Neutrophil (primary cell): ENCODE measurements at regions not wholly inside any gene's neighbourhood (a gene's known extent, or its start where the extent isn't known, plus 50 kb on each side); places are given as distances from the start of the nearest gene placed in this dataset.

Experiments
- H3K27ac ChIP-seq: fragments of 200-600 bp; sonication (generic); 2 replicates; pipeline ENCODE4 v1.5.1; 2016; ENCODE audit warnings: mild to moderate bottlenecking, moderate library complexity
- H3K27me3 ChIP-seq: fragments of 200-600 bp; sonication (generic); 2 replicates; pipeline ENCODE4 v1.6.0; 2016; ENCODE audit warnings: mild to moderate bottlenecking
- H3K36me3 ChIP-seq: fragments of 200-600 bp; sonication (generic); 2 replicates; pipeline ENCODE4 v1.5.1; 2017
- H3K4me1 ChIP-seq, 2 experiments: fragments of 200-600 bp in 1 of 2; sonication (generic) in 1 of 2; 1 replicate in 1 of 2; 2 replicates in 1 of 2; pipeline versions ENCODE4 v1.5.1 to v1.6.1; 2013 to 2016; ENCODE audit warnings: low read depth in 1 of 2, low read length in 1 of 2, mild to moderate bottlenecking in 1 of 2, moderate library complexity in 1 of 2; ENCODE audit not compliant: control insufficient read depth in 1 of 2, insufficient read depth in 1 of 2
- H3K4me3 ChIP-seq, 2 experiments: fragments of 200-600 bp in 1 of 2; sonication (generic) in 1 of 2; 1 replicate in 1 of 2; 2 replicates in 1 of 2; pipeline ENCODE4 v1.5.1; 2013 to 2016; ENCODE audit warnings: low read depth in 1 of 2, low read length in 1 of 2, mild to moderate bottlenecking in 1 of 2, moderate library complexity in 1 of 2
- H3K9me3 ChIP-seq: fragments of 200-600 bp; sonication (generic); 2 replicates; pipeline ENCODE4 v1.5.1; 2016
- CTCF ChIP-seq: fragments of 200-600 bp; sonication (generic); IDR thresholded peaks from 2 replicates; pipeline ENCODE4 v1.5.1; 2016; ENCODE audit warnings: antibody characterized with exemption

- TF ChIP-seq CTCF = no peak
- H3K4me3 ChIP-seq = no peak overlapping the region
- H3K4me1 ChIP-seq = peaks cover 3 to 21% of the 10 kb centered on the region in 2 experiments
- no peak overlapping the region for H3K27ac ChIP-seq
- no peaks in the 10 kb centered on the region for H3K9me3 ChIP-seq
- no peaks in the 10 kb centered on the region for H3K27me3 ChIP-seq
- H3K36me3 ChIP-seq = no peaks in the 10 kb centered on the region
Observed at GRCh38 chr2:204257781-204258180, 287.5 kb upstream of the PARD3B start.

GRCh38 chr2:204258890-204259289 lies 286.4 kb upstream of the PARD3B start:
- Histone ChIP-seq H3K27ac (no peak overlapping the region), H3K4me3 (no peak overlapping the region), H3K36me3 (no peaks in the 10 kb centered on the region), H3K9me3 (no peaks in the 10 kb centered on the region), H3K27me3 (peaks cover 5% of the 10 kb centered on the region), H3K4me1 (peaks cover 3 to 21% of the 10 kb centered on the region in 2 experiments)
- TF ChIP-seq CTCF = no peak

- Histone ChIP-seq H3K36me3 (no peaks in the 10 kb centered on the region), H3K4me1 (peaks cover 3 to 21% of the 10 kb centered on the region in 2 experiments), H3K27me3 (peaks cover 19% of the 10 kb centered on the region), H3K9me3 (no peaks in the 10 kb centered on the region), H3K27ac (no peak overlapping the region), H3K4me3 (no peak overlapping the region)
- no peak for TF ChIP-seq CTCF
Observed at GRCh38 chr2:204260162-204260877, 285.0 kb upstream of the PARD3B start.

- Histone ChIP-seq H3K9me3 (no peaks in the 10 kb centered on the region), H3K36me3 (no peaks in the 10 kb centered on the region), H3K27me3 (peaks cover 25% of the 10 kb centered on the region), H3K27ac (no peak overlapping the region), H3K4me1 (peaks cover 2 to 15% of the 10 kb centered on the region in 2 experiments), H3K4me3 (no peak overlapping the region)
- no peak for TF ChIP-seq CTCF
Observed at GRCh38 chr2:204260901-204261300, 284.4 kb upstream of the PARD3B start.

- Histone ChIP-seq H3K36me3 (no peaks in the 10 kb centered on the region), H3K9me3 (no peaks in the 10 kb centered on the region), H3K4me1 (peaks cover 0 to 5% of the 10 kb centered on the region in 2 experiments), H3K27me3 (peaks cover 26% of the 10 kb centered on the region), H3K27ac (no peak overlapping the region), H3K4me3 (no peak overlapping the region)
- no peak for TF ChIP-seq CTCF
Observed at GRCh38 chr2:204261846-204262245, 283.4 kb upstream of the PARD3B start.
